Tibial nerve (tissue), 4 donors: ENCODE measurements at regions not wholly inside any gene's neighbourhood (a gene's known extent, or its start where the extent isn't known, plus 50 kb on each side); places are given as distances from the start of the nearest gene placed in this dataset.

ENCODE experiments used
- DNase-seq, 2 donors: peaks; one replicate each; pipeline ENCODE4 v3.0.0-alpha.2; 2019; ENCODE audit warnings: low spot score in 2 of 2
- H3K27ac ChIP-seq, 4 donors: fragments of 200-600 bp; sonication (generic) in 3 of 4; one replicate each; pipeline ENCODE4 v1.5.1; 2017 to 2019; ENCODE audit warnings: mild to moderate bottlenecking in 1 of 4
- H3K27me3 ChIP-seq, 2 donors: fragments of 200-600 bp; sonication (generic) in 1 of 2; one replicate each; pipeline versions ENCODE4 v1.5.1 to v1.6.0; 2017 to 2019
- H3K36me3 ChIP-seq, 3 donors: fragments of 200-600 bp; sonication (generic); one replicate each; pipeline ENCODE4 v1.5.1; 2018 to 2019
- H3K4me1 ChIP-seq, 4 donors: fragments of 200-600 bp; sonication (generic) in 3 of 4; one replicate each; pipeline ENCODE4 v1.5.1; 2017 to 2019
- H3K4me3 ChIP-seq, 4 donors: fragments of 200-600 bp; sonication (generic) in 3 of 4; one replicate each; pipeline ENCODE4 v1.5.1; 2017 to 2019; ENCODE audit warnings: mild to moderate bottlenecking in 1 of 4, moderate library complexity in 1 of 4
- H3K9me3 ChIP-seq, 4 donors: fragments of 200-600 bp; sonication (generic) in 3 of 4; one replicate each; pipeline ENCODE4 v1.5.1; 2017 to 2019
- CTCF ChIP-seq, 5 experiments: fragments of 200-600 bp in 3 of 5; fragments of 450-650 bp in 2 of 5; sonication (generic) in 3 of 5; IDR thresholded peaks; one replicate each; pipeline ENCODE4 v1.5.1; 2016 to 2019; ENCODE audit warnings: antibody characterized with exemption in 5 of 5, mild to moderate bottlenecking in 3 of 5, moderate library complexity in 2 of 5
- EP300 ChIP-seq, 2 donors: sonication (generic); formaldehyde crosslinking; IDR thresholded peaks; one replicate each; pipeline ENCODE4 v1.6.1; 2017; ENCODE audit warnings: antibody characterized with exemption in 2 of 2, mild to moderate bottlenecking in 1 of 2
- POLR2A ChIP-seq, 2 donors: fragments of 450-650 bp; IDR thresholded peaks; one replicate each; pipeline ENCODE4 v1.6.1; 2017; ENCODE audit warnings: antibody characterized with exemption in 2 of 2, mild to moderate bottlenecking in 2 of 2, moderate library complexity in 2 of 2
- WGBS, 2 donors: methylation state at CpG; one replicate each; pipeline ENCODE4 v1.1.5; 2018; 5-methylcytosine and 5-hydroxymethylcytosine counted together

GRCh38 chr9:1416261-1416660, 366.1 kb downstream of the DMRT2 start:
- H3K4me3 ChIP-seq, result no peak overlapping the region
- H3K27me3 ChIP-seq, result no peaks in the 10 kb centered on the region
- DNase-seq, result no peak
- 82 to 84% methylated on average over 4 of the region's 4 CpGs for WGBS, 2 donors
- H3K36me3 ChIP-seq, result no peaks in the 10 kb centered on the region
- TF ChIP-seq CTCF (IDR thresholded peaks at IDR 0.05), result no peak
- TF ChIP-seq POLR2A (IDR thresholded peaks at IDR 0.05), result no peak
- TF ChIP-seq EP300 (IDR thresholded peaks at IDR 0.05), result no peak
- H3K27ac ChIP-seq, result no peak overlapping the region
- no peaks in the 10 kb centered on the region for H3K4me1 ChIP-seq
- no peaks in the 10 kb centered on the region for H3K9me3 ChIP-seq

- Histone ChIP-seq H3K4me3 (no peak overlapping the region), H3K27ac (no peak overlapping the region), H3K9me3 (peaks cover 0 to 5% (median 0%) of the 10 kb centered on the region in 4 donors), H3K27me3 (no peaks in the 10 kb centered on the region), H3K4me1 (no peaks in the 10 kb centered on the region), H3K36me3 (no peaks in the 10 kb centered on the region)
- TF ChIP-seq EP300 (IDR thresholded peaks at IDR 0.05) (no peak), POLR2A (IDR thresholded peaks at IDR 0.05) (no peak), CTCF (IDR thresholded peaks at IDR 0.05) (no peak)
- no peak for DNase-seq
- WGBS, 2 donors, result 85 to 88% methylated on average over 4 of the region's 4 CpGs
Observed at GRCh38 chr9:1421436-1421835, 371.3 kb downstream of the DMRT2 start.

GRCh38 chr9:1427875-1428274, 377.7 kb downstream of the DMRT2 start:
- Histone ChIP-seq H3K27ac (no peak overlapping the region), H3K4me3 (no peak overlapping the region), H3K36me3 (no peaks in the 10 kb centered on the region), H3K4me1 (no peaks in the 10 kb centered on the region), H3K9me3 (peaks cover 0 to 5% (median 0%) of the 10 kb centered on the region in 4 donors), H3K27me3 (no peaks in the 10 kb centered on the region)
- DNase-seq, result no peak
- 60 to 86% methylated on average over 2 of the region's 2 CpGs for WGBS, 2 donors
- TF ChIP-seq EP300 (IDR thresholded peaks at IDR 0.05) (no peak), POLR2A (IDR thresholded peaks at IDR 0.05) (no peak), CTCF (IDR thresholded peaks at IDR 0.05) (no peak)

GRCh38 chr9:1429297-1429696, 379.1 kb downstream of the DMRT2 start:
- no peak for TF ChIP-seq POLR2A (IDR thresholded peaks at IDR 0.05)
- peak in 1 of 5 experiments; percentile 7 for TF ChIP-seq CTCF (IDR thresholded peaks at IDR 0.05)
- no peak for TF ChIP-seq EP300 (IDR thresholded peaks at IDR 0.05)
- WGBS, 2 donors, result 32 to 36% methylated on average over 5 of the region's 5 CpGs
- no peaks in the 10 kb centered on the region for H3K27me3 ChIP-seq
- DNase-seq, result peak in 1 of 2 donors; percentile 7
- no peaks in the 10 kb centered on the region for H3K4me1 ChIP-seq
- H3K9me3 ChIP-seq, result peaks cover 0 to 3% (median 0%) of the 10 kb centered on the region in 4 donors
- no peak overlapping the region for H3K27ac ChIP-seq
- no peaks in the 10 kb centered on the region for H3K36me3 ChIP-seq
- H3K4me3 ChIP-seq, result no peak overlapping the region

GRCh38 chr9:1431461-1431860, 381.3 kb downstream of the DMRT2 start:
- no peaks in the 10 kb centered on the region for H3K36me3 ChIP-seq
- H3K4me1 ChIP-seq, result no peaks in the 10 kb centered on the region
- TF ChIP-seq EP300 (IDR thresholded peaks at IDR 0.05) (no peak), CTCF (IDR thresholded peaks at IDR 0.05) (no peak)
- no peaks in the 10 kb centered on the region for H3K9me3 ChIP-seq
- no peak overlapping the region for H3K4me3 ChIP-seq
- WGBS, 2 donors, result 90 to 95% methylated on average over 4 of the region's 4 CpGs
- no peak for DNase-seq
- H3K27ac ChIP-seq, result no peak overlapping the region
- H3K27me3 ChIP-seq, result no peaks in the 10 kb centered on the region
